H1 (cell line): ENCODE measurements at regions not wholly inside any gene's neighbourhood (a gene's known extent, or its start where the extent isn't known, plus 50 kb on each side); places are given as distances from the start of the nearest gene placed in this dataset.

ENCODE experiments used
- CTCF ChIA-PET: fragments of 300-600 bp; sonication (Branson Sonifier 250); formaldehyde crosslinking; loops from one replicate; lab custom pipeline; 2021; ENCODE audit not compliant: partially characterized antibody; lab: Charles Lee
- POLR2A ChIA-PET: fragments of 300-600 bp; sonication (Branson Sonifier 250); formaldehyde crosslinking; loops from one replicate; lab custom pipeline; 2021; ENCODE audit warnings: inconsistent platforms; ENCODE audit not compliant: partially characterized antibody; lab: Charles Lee
- DNase-seq, 2 experiments: peaks; one replicate each; pipeline versions ENCODE4 v3.0.0 to v3.0.0-alpha.2; 2010 to 2022; ENCODE audit warnings: low spot score in 2 of 2, low read depth in 1 of 2, mixed read lengths in 1 of 2
- FAIRE-seq: peaks from 2 replicates; lab custom pipeline; 2011; peaks lifted over from hg19 to GRCh38; lab: Jason Lieb, UNC
- H2AFZ ChIP-seq: 2 replicates; pipeline ENCODE4 v1.8.1; 2012; ENCODE audit warnings: low read length, inconsistent platforms
- H2AK5ac ChIP-seq: 2 replicates; pipeline ENCODE4 v1.6.1; 2013; ENCODE audit warnings: low read depth, low read length
- H2BK120ac ChIP-seq: replicated peaks from 2 replicates; pipeline ENCODE3; 2013; ENCODE audit warnings: low read depth, low read length, inconsistent platforms
- H2BK12ac ChIP-seq: 2 replicates; pipeline ENCODE4 v1.6.1; 2013; ENCODE audit warnings: low read depth, low read length
- H2BK15ac ChIP-seq: 2 replicates; pipeline ENCODE4 v1.6.1; 2013; ENCODE audit warnings: low read length
- H2BK20ac ChIP-seq: 2 replicates; pipeline ENCODE4 v1.6.1; 2013; ENCODE audit warnings: low read length
- H2BK5ac ChIP-seq: 2 replicates; pipeline ENCODE4 v1.6.1; 2013; ENCODE audit warnings: low read depth, low read length
- H3K14ac ChIP-seq: 2 replicates; pipeline ENCODE4 v1.6.1; 2013; ENCODE audit warnings: inconsistent platforms; ENCODE audit not compliant: insufficient read length
- H3K18ac ChIP-seq: 2 replicates; pipeline ENCODE4 v1.6.1; 2013; ENCODE audit warnings: low read length; ENCODE audit errors: extremely low read depth
- H3K23ac ChIP-seq: 2 replicates; pipeline ENCODE4 v1.6.1; 2013; ENCODE audit warnings: inconsistent platforms; ENCODE audit not compliant: insufficient read length
- H3K23me2 ChIP-seq: 2 replicates; pipeline ENCODE4 v1.6.1; 2013; ENCODE audit warnings: low read depth, low read length
- H3K27ac ChIP-seq: 2 replicates; pipeline ENCODE4 v1.6.1; 2011; ENCODE audit warnings: low read depth, low read length, inconsistent platforms
- H3K27me3 ChIP-seq, 4 experiments: replicated peaks in 1 of 4; 1 replicate in 1 of 4; 2 replicates in 3 of 4; pipeline versions ENCODE4 v1.6.1 to v1.8.1; 2011 to 2013; ENCODE audit warnings: low read length in 3 of 4, mild to moderate bottlenecking in 3 of 4, inconsistent platforms in 2 of 4, mixed read lengths in 2 of 4, moderate library complexity in 1 of 4; ENCODE audit not compliant: control insufficient read depth in 3 of 4, insufficient read depth in 3 of 4; ENCODE audit errors: extremely low read depth in 1 of 4
- H3K36me3 ChIP-seq, 4 experiments: 2 replicates each; pipeline versions ENCODE4 v1.6.1 to v1.8.1; 2011 to 2013; ENCODE audit warnings: mild to moderate bottlenecking in 4 of 4, low read length in 3 of 4, moderate library complexity in 2 of 4, control low read depth in 1 of 4, inconsistent platforms in 1 of 4; ENCODE audit not compliant: insufficient read depth in 4 of 4, control insufficient read depth in 2 of 4
- H3K4ac ChIP-seq: replicated peaks from 2 replicates; pipeline ENCODE3; 2013; ENCODE audit warnings: low read length, low read depth, mixed read lengths, inconsistent platforms; ENCODE audit not compliant: insufficient read length
- H3K4me1 ChIP-seq, 4 experiments: replicated peaks in 1 of 4; 1 replicate in 1 of 4; 2 replicates in 3 of 4; pipeline versions ENCODE4 v1.6.1 to v1.8.1; 2011 to 2013; ENCODE audit warnings: low read length in 3 of 4, inconsistent platforms in 2 of 4, mixed read lengths in 1 of 4; ENCODE audit not compliant: insufficient read depth in 4 of 4, control insufficient read depth in 3 of 4
- H3K4me2 ChIP-seq, 2 experiments: 2 replicates each; pipeline versions ENCODE4 v1.6.1 to v1.8.1; 2011 to 2013; ENCODE audit warnings: low read depth in 2 of 2, low read length in 2 of 2, control low read depth in 1 of 2, inconsistent platforms in 1 of 2, mild to moderate bottlenecking in 1 of 2; ENCODE audit not compliant: insufficient read depth in 1 of 2
- H3K4me3 ChIP-seq, 4 experiments: fragments of 200-600, 300-600 bp in 1 of 4; sonication (generic), shearing (Covaris generic), sonication (Bioruptor Twin) in 1 of 4; 2 replicates each; pipeline versions ENCODE4 v1.5.1 to v1.8.1; 2011 to 2016; ENCODE audit warnings: low read length in 4 of 4, low read depth in 3 of 4, control low read depth in 2 of 4, inconsistent platforms in 2 of 4, mild to moderate bottlenecking in 2 of 4, mixed read lengths in 1 of 4, moderate library complexity in 1 of 4; ENCODE audit not compliant: insufficient read depth in 2 of 4; ENCODE audit errors: extremely low read depth in 1 of 4
- H3K56ac ChIP-seq: replicated peaks from 2 replicates; pipeline ENCODE3; 2013; ENCODE audit warnings: low read depth, mild to moderate bottlenecking, mixed read lengths, low read length, inconsistent platforms; ENCODE audit not compliant: insufficient read length
- H3K79me1 ChIP-seq: 2 replicates; pipeline ENCODE4 v1.6.1; 2013; ENCODE audit warnings: low read depth, low read length, control low read depth
- H3K79me2 ChIP-seq, 2 experiments: 2 replicates each; pipeline versions ENCODE4 v1.6.1 to v1.8.1; 2012 to 2013; ENCODE audit warnings: low read length in 2 of 2, mild to moderate bottlenecking in 2 of 2, inconsistent platforms in 1 of 2; ENCODE audit not compliant: insufficient read depth in 2 of 2, control insufficient read depth in 1 of 2
- H3K9ac ChIP-seq, 4 experiments: replicated peaks in 1 of 4; 1 replicate in 1 of 4; 2 replicates in 3 of 4; pipeline versions ENCODE4 v1.6.1 to v1.8.1; 2011 to 2013; ENCODE audit warnings: low read depth in 3 of 4, low read length in 3 of 4, control low read depth in 2 of 4, mild to moderate bottlenecking in 2 of 4, moderate library complexity in 2 of 4, inconsistent platforms in 1 of 4; ENCODE audit errors: extremely low read depth in 1 of 4
- H3K9me3 ChIP-seq, 2 experiments: 2 replicates each; pipeline versions ENCODE4 v1.6.1 to v1.8.1; 2012 to 2013; ENCODE audit warnings: mild to moderate bottlenecking in 2 of 2, moderate library complexity in 2 of 2, control low read depth in 1 of 2, inconsistent platforms in 1 of 2, low read depth in 1 of 2, low read length in 1 of 2, mixed read lengths in 1 of 2; ENCODE audit not compliant: insufficient read depth in 2 of 2
- H4K20me1 ChIP-seq, 2 experiments: replicated peaks in 1 of 2; 2 replicates each; pipeline versions ENCODE3 to v1.8.1; 2011 to 2013; ENCODE audit warnings: inconsistent platforms in 2 of 2, low read length in 2 of 2, mild to moderate bottlenecking in 1 of 2; ENCODE audit not compliant: insufficient read depth in 2 of 2, control insufficient read depth in 1 of 2
- H4K5ac ChIP-seq: 2 replicates; pipeline ENCODE4 v1.6.1; 2013; ENCODE audit warnings: low read length, low read depth, mixed read lengths, inconsistent platforms; ENCODE audit not compliant: insufficient read length
- H4K8ac ChIP-seq: 2 replicates; pipeline ENCODE4 v1.8.0; 2013; ENCODE audit warnings: mild to moderate bottlenecking, moderate library complexity, low read length, inconsistent platforms; ENCODE audit not compliant: insufficient read depth; ENCODE audit errors: extremely low read depth
- H4K91ac ChIP-seq: replicated peaks from 2 replicates; pipeline ENCODE3; 2013; ENCODE audit warnings: low read length, mixed read lengths, inconsistent platforms; ENCODE audit not compliant: insufficient read length
- CEBPB ChIP-seq: IDR thresholded peaks from 2 replicates; pipeline ENCODE4 v1.6.1; 2012; ENCODE audit warnings: low read depth, low read length
- CTCF ChIP-seq, 3 experiments: IDR thresholded peaks; 1 replicate in 2 of 3; 2 replicates in 1 of 3; pipeline versions ENCODE4 v1.5.1 to v1.6.1; 2011; ENCODE audit warnings: low read length in 3 of 3, mild to moderate bottlenecking in 3 of 3, inconsistent platforms in 2 of 3, low read depth in 1 of 3, moderate library complexity in 1 of 3; ENCODE audit not compliant: insufficient read depth in 1 of 3; ENCODE audit errors: control extremely low read depth in 1 of 3
- EGR1 ChIP-seq: IDR thresholded peaks from 2 replicates; pipeline ENCODE4 v1.6.1; 2011; ENCODE audit warnings: low read depth, low read length, borderline replicate concordance
- EP300 ChIP-seq, 2 experiments: IDR thresholded peaks; 1 replicate in 1 of 2; 2 replicates in 1 of 2; pipeline ENCODE4 v1.6.1; 2011 to 2012; ENCODE audit warnings: low read depth in 2 of 2, low read length in 2 of 2, mild to moderate bottlenecking in 2 of 2, borderline replicate concordance in 1 of 2, inconsistent platforms in 1 of 2, moderate library complexity in 1 of 2
- EZH2 ChIP-seq: fragments of 200-600 bp; sonication (generic); IDR thresholded peaks from 2 replicates; pipeline ENCODE4 v1.7.1; 2012; ENCODE audit warnings: low read depth, mild to moderate bottlenecking, moderate library complexity, low read length, inconsistent platforms; ENCODE audit not compliant: severe bottlenecking
- RAD21 ChIP-seq, 2 experiments: IDR thresholded peaks in 1 of 2; conservative IDR thresholded peaks in 1 of 2; 2 replicates each; pipeline ENCODE4 v1.6.1; 2011; ENCODE audit warnings: low read depth in 2 of 2, low read length in 2 of 2, improper control_type of control experiment in 1 of 2, inconsistent platforms in 1 of 2, mild to moderate bottlenecking in 1 of 2, moderate library complexity in 1 of 2
- SIN3A ChIP-seq, 2 experiments: IDR thresholded peaks in 1 of 2; conservative IDR thresholded peaks in 1 of 2; 2 replicates each; pipeline ENCODE4 v1.6.1; 2011 to 2012; ENCODE audit warnings: low read length in 2 of 2, improper control_type of control experiment in 1 of 2, low read depth in 1 of 2, mild to moderate bottlenecking in 1 of 2
- SIX5 ChIP-seq: IDR thresholded peaks from 2 replicates; pipeline ENCODE4 v1.6.1; 2011; ENCODE audit warnings: mild to moderate bottlenecking, low read depth, low read length
- SP1 ChIP-seq: IDR thresholded peaks from 2 replicates; pipeline ENCODE4 v1.6.1; 2011; ENCODE audit warnings: low read depth, low read length
- SP4 ChIP-seq: IDR thresholded peaks from 2 replicates; pipeline ENCODE4 v1.6.1; 2012; ENCODE audit warnings: low read length, inconsistent platforms
- TCF12 ChIP-seq: IDR thresholded peaks from 2 replicates; pipeline ENCODE4 v1.6.1; 2011; ENCODE audit warnings: low read depth, mild to moderate bottlenecking, low read length
- WGBS, 2 experiments: shearing (Covaris generic) in 1 of 2; methylation state at CpG; one replicate each; pipeline versions ENCODE4 v1.1.6 to v1.1.7; 2013 to 2015; ENCODE audit warnings: low lambda C conversion rate in 2 of 2, mixed read lengths in 2 of 2, inconsistent platforms in 1 of 2, low coverage in 1 of 2, missing lambda C conversion rate in 1 of 2; ENCODE audit not compliant: insufficient replicate concordance in 2 of 2, insufficient coverage in 1 of 2, insufficient read length in 1 of 2; ENCODE audit errors: extremely low coverage in 1 of 2, missing lambda C conversion rate in 1 of 2; 5-methylcytosine and 5-hydroxymethylcytosine counted together

DNA sequence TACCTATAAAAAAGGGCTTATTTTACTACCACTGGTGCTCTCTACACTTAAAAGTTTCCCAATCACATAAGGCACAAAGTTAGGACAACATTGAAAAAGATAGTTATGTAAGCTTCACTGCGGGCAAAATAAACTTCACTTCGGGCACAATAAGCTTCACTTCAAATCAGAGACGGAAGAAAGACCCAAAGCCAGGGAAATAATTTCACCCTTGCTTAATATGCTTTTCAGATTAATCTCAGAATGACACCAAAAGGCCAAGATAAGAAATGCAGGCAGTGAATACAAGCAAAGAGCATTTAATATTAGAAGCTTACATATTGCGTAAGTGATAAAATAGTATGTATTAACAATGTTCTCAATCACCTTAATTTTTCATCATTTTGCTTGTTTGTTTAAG, 444.2 kb downstream of the SETD4 start:
- 84% methylated on average over 4 of the region's 4 CpGs; no CpG with 5 or more reads in 1 of the 2 experiments for WGBS, 2 experiments
- peak; percentile 37; the same call in 1 of the 2 replicates for TF ChIP-seq CEBPB
- no peak for TF ChIP-seq SP4
- no peak for TF ChIP-seq EP300 (IDR thresholded peaks at IDR 0.05; ENCODE audit: borderline replicate concordance in 1 of 2, low read depth in 2 of 2, low read length in 2 of 2)
- no peak for TF ChIP-seq EGR1
- 0 out of 4 replicates have a peak, but pooled peaks of 1 of the 2 experiments have one; percentile 15 for TF ChIP-seq RAD21 (IDR thresholded peaks at IDR 0.05 in 1 of 2, conservative IDR thresholded peaks at IDR 0.05 in 1 of 2; ENCODE audit: low read depth in 2 of 2, low read length in 2 of 2)
- TF ChIP-seq CTCF (IDR thresholded peaks at IDR 0.05; ENCODE audit: control extremely low read depth in 1 of 3, insufficient read depth in 1 of 3, low read depth in 1 of 3, low read length in 3 of 3) = peak in 1 of 3 experiments; percentile 4; a peak in 1 of 4 replicates
- TF ChIP-seq EZH2 = no peak
- TF ChIP-seq SIN3A (conservative IDR thresholded peaks at IDR 0.05 in 1 of 2, IDR thresholded peaks at IDR 0.05 in 1 of 2; ENCODE audit: low read depth in 1 of 2, low read length in 2 of 2) = no peak
- TF ChIP-seq TCF12 = no peak
- no peak for TF ChIP-seq SP1
- TF ChIP-seq SIX5 = no peak
- Histone ChIP-seq H3K79me1 (no peaks in the 10 kb centered on the region), H2AFZ (no peak overlapping the region), H3K4me1 (no peaks in the 10 kb centered on the region; a peak in 1 of 7 replicates), H3K4me3 (no peak overlapping the region), H3K9me3 (0 out of 4 replicates have a peak, but pooled peaks cover 0 to 4% of the 10 kb centered on the region in 2 experiments), H2BK5ac (no peak overlapping the region), H4K91ac (no peak overlapping the region), H3K27me3 (no peaks in the 10 kb centered on the region), H3K23ac (no peak overlapping the region), H2AK5ac (no peak overlapping the region), H3K4me2 (no peak overlapping the region), H3K4ac (no peak overlapping the region), H2BK15ac (no peak overlapping the region), H2BK20ac (no peak overlapping the region), H3K56ac (no peak overlapping the region), H3K23me2 (no peaks in the 10 kb centered on the region), H4K20me1 (no peaks in the 10 kb centered on the region), H4K5ac (no peak overlapping the region), H3K18ac (no peak overlapping the region), H3K79me2 (no peaks in the 10 kb centered on the region), H3K9ac (no peak overlapping the region), H2BK120ac (no peak overlapping the region), H4K8ac (no peak overlapping the region), H3K36me3 (no peaks in the 10 kb centered on the region), H3K27ac (no peak overlapping the region), H3K14ac (no peak overlapping the region), H2BK12ac (no peak overlapping the region)
- no peak for DNase-seq
- FAIRE-seq = no peak
- ChIA-PET CTCF (interaction anchor here (1.1 to 1.5 kb wide), 2 partner anchors 13 to 224 kb away, joined by 3 to 6 read pairs; no protein-coding TSS in a partner anchor), POLR2A (interaction anchor here (0.8 kb wide), 1 partner anchor 75 kb away, joined by 3 read pairs; no protein-coding TSS in a partner anchor)
